Tibial nerve (tissue), 4 donors: ENCODE measurements at regions not wholly inside any gene's neighbourhood (a gene's known extent, or its start where the extent isn't known, plus 50 kb on each side); places are given as distances from the start of the nearest gene placed in this dataset.
"Not testable (repeated sequence)": the region's sequence is repeated elsewhere in the genome, so short reads cannot be mapped to it uniquely, and the experiment has no call there.

Experiments used
- DNase-seq, 2 donors: peaks; one replicate each; pipeline ENCODE4 v3.0.0-alpha.2; 2019; ENCODE audit warnings: low spot score in 2 of 2
- H3K27ac ChIP-seq, 4 donors: fragments of 200-600 bp; sonication (generic) in 3 of 4; one replicate each; pipeline ENCODE4 v1.5.1; 2017 to 2019; ENCODE audit warnings: mild to moderate bottlenecking in 1 of 4
- H3K27me3 ChIP-seq, 2 donors: fragments of 200-600 bp; sonication (generic) in 1 of 2; one replicate each; pipeline versions ENCODE4 v1.5.1 to v1.6.0; 2017 to 2019
- H3K36me3 ChIP-seq, 3 donors: fragments of 200-600 bp; sonication (generic); one replicate each; pipeline ENCODE4 v1.5.1; 2018 to 2019
- H3K4me1 ChIP-seq, 4 donors: fragments of 200-600 bp; sonication (generic) in 3 of 4; one replicate each; pipeline ENCODE4 v1.5.1; 2017 to 2019
- H3K4me3 ChIP-seq, 4 donors: fragments of 200-600 bp; sonication (generic) in 3 of 4; one replicate each; pipeline ENCODE4 v1.5.1; 2017 to 2019; ENCODE audit warnings: mild to moderate bottlenecking in 1 of 4, moderate library complexity in 1 of 4
- H3K9me3 ChIP-seq, 4 donors: fragments of 200-600 bp; sonication (generic) in 3 of 4; one replicate each; pipeline ENCODE4 v1.5.1; 2017 to 2019
- EP300 ChIP-seq, 2 donors: sonication (generic); formaldehyde crosslinking; IDR thresholded peaks; one replicate each; pipeline ENCODE4 v1.6.1; 2017; ENCODE audit warnings: antibody characterized with exemption in 2 of 2, mild to moderate bottlenecking in 1 of 2
- POLR2A ChIP-seq, 2 donors: fragments of 450-650 bp; IDR thresholded peaks; one replicate each; pipeline ENCODE4 v1.6.1; 2017; ENCODE audit warnings: antibody characterized with exemption in 2 of 2, mild to moderate bottlenecking in 2 of 2, moderate library complexity in 2 of 2
- WGBS, 2 donors: methylation state at CpG; one replicate each; pipeline ENCODE4 v1.1.5; 2018; 5-methylcytosine and 5-hydroxymethylcytosine counted together
- TF ChIP-seq, protein P1 (sequence below), 5 experiments: fragments of 200-600 bp in 3 of 5; fragments of 450-650 bp in 2 of 5; sonication (generic) in 3 of 5; IDR thresholded peaks; one replicate each; pipeline ENCODE4 v1.5.1; 2016 to 2019; ENCODE audit warnings: antibody characterized with exemption in 5 of 5, mild to moderate bottlenecking in 3 of 5, moderate library complexity in 2 of 5

DNA sequence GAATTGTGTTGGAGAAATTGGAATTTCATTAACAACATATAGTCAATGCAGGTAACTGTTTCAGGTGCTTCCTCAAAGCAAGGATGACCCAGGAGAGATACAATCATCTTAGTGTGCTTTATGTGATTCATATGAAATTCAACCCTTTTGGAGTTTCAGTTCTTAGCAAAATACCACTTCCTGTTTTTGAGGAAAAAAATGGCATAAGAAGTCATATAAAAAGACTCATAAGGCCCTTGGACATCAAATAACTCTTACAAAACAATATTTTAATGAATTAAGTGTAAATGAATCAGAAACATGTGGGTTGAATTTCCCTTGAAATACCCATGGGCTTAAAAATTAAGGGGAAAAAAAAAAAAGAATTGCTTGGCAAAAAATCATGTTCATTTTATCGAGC, 926.6 kb downstream of the LTN1 start:
- 44 to 47% methylated on average over 1 of the region's 1 CpG for WGBS, 2 donors
- Histone ChIP-seq H3K27ac (no peak overlapping the region), H3K9me3 (no peaks in the 10 kb centered on the region), H3K4me3 (no peak overlapping the region), H3K36me3 (no peaks in the 10 kb centered on the region), H3K27me3 (no peaks in the 10 kb centered on the region), H3K4me1 (peaks cover 0 to 19% (median 7%) of the 10 kb centered on the region in 4 donors)
- DNase-seq, result no peak
- TF ChIP-seq, protein P1, sequence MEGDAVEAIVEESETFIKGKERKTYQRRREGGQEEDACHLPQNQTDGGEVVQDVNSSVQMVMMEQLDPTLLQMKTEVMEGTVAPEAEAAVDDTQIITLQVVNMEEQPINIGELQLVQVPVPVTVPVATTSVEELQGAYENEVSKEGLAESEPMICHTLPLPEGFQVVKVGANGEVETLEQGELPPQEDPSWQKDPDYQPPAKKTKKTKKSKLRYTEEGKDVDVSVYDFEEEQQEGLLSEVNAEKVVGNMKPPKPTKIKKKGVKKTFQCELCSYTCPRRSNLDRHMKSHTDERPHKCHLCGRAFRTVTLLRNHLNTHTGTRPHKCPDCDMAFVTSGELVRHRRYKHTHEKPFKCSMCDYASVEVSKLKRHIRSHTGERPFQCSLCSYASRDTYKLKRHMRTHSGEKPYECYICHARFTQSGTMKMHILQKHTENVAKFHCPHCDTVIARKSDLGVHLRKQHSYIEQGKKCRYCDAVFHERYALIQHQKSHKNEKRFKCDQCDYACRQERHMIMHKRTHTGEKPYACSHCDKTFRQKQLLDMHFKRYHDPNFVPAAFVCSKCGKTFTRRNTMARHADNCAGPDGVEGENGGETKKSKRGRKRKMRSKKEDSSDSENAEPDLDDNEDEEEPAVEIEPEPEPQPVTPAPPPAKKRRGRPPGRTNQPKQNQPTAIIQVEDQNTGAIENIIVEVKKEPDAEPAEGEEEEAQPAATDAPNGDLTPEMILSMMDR (IDR thresholded peaks at IDR 0.05), result no peak
- no peak for TF ChIP-seq POLR2A (IDR thresholded peaks at IDR 0.05)
- TF ChIP-seq EP300 (IDR thresholded peaks at IDR 0.05), result no peak

- Histone ChIP-seq H3K27ac (no peak overlapping the region), H3K4me1 (peaks cover 0 to 13% (median 4%) of the 10 kb centered on the region in 4 donors), H3K4me3 (no peak overlapping the region), H3K36me3 (no peaks in the 10 kb centered on the region), H3K9me3 (no peaks in the 10 kb centered on the region), H3K27me3 (no peaks in the 10 kb centered on the region)
- DNase-seq, result no peak
- WGBS, 2 donors, result 86 to 88% methylated on average over 6 of the region's 6 CpGs
- no peak for TF ChIP-seq POLR2A (IDR thresholded peaks at IDR 0.05)
- TF ChIP-seq, protein P1 (IDR thresholded peaks at IDR 0.05), result no peak
- no peak for TF ChIP-seq EP300 (IDR thresholded peaks at IDR 0.05)
These were observed 929.1 kb downstream of the LTN1 start for GRCh38 chr21:28063241-28064216.

DNA sequence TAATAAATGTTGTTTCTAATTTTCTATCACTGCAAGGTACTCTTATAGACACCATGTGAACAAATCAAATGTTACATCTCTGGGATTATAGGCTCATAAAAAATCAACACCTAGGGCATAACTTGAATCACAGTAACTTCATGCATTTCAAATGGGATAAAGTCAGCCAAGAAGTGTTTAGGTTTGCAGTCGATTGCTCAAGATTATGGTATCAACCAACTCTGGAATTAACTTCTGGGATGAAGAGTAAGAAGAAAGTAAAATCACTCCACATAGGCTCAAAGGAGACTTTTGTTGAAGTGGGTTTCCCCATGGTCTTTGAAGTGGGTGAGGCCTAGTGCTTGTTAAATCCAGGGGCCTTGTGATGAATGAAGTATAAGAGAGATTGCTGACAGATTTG, 939.7 kb downstream of the LTN1 start:
- not testable (repeated sequence) for H3K27me3 ChIP-seq

DNA sequence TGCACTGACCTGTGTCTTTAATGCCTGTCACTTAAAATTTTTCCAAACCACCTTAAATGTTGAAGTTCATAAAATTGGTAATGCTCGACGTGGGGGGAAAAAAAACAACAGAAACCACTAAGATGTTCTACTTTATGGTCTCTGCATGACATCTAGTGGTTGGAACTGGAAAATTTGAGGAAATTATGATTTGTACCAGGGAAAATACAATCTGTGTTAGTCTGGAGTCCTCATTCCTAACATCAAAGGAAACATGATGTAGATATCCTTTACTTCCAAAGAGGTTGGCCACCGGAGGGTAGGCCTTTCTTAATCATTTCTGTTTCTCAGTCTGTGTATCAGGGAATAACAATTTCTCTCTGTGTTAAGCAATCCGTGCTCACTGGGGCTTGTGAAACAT, 941.0 kb downstream of the LTN1 start:
- peak in 1 of 2 donors; percentile 26 for DNase-seq
- peak in 1 of 2 donors; percentile 11 for TF ChIP-seq EP300 (IDR thresholded peaks at IDR 0.05)
- TF ChIP-seq, protein P1 (IDR thresholded peaks at IDR 0.05), result peak; percentile 36 to 87 (median 57)
- H3K27me3 ChIP-seq, H3K4me1 ChIP-seq, H3K4me3 ChIP-seq, H3K9me3 ChIP-seq, H3K36me3 ChIP-seq: not testable (repeated sequence)
- WGBS, 2 donors, result 17% methylated on average over 4 of the region's 4 CpGs
- peak overlapping the region in 1 of 4 donors; percentile 31 for H3K27ac ChIP-seq

More for the DNA sequence above, 939.7 kb downstream of the LTN1 start:
- 53 to 54% methylated on average over 1 of the region's 1 CpG for WGBS, 2 donors
- H3K27ac ChIP-seq, H3K4me3 ChIP-seq, H3K9me3 ChIP-seq, H3K4me1 ChIP-seq, DNase-seq, H3K36me3 ChIP-seq: not testable (repeated sequence)

GRCh38 chr21:28035692-28036091, 957.0 kb downstream of the LTN1 start:
- not testable (repeated sequence) for H3K4me1 ChIP-seq, DNase-seq, H3K36me3 ChIP-seq, H3K27me3 ChIP-seq, H3K4me3 ChIP-seq
- H3K27ac ChIP-seq, result peak overlapping the region in 1 of 4 donors; percentile 56
- peaks cover 0 to 15% (median 2%) of the 10 kb centered on the region in 4 donors for H3K9me3 ChIP-seq

DNA sequence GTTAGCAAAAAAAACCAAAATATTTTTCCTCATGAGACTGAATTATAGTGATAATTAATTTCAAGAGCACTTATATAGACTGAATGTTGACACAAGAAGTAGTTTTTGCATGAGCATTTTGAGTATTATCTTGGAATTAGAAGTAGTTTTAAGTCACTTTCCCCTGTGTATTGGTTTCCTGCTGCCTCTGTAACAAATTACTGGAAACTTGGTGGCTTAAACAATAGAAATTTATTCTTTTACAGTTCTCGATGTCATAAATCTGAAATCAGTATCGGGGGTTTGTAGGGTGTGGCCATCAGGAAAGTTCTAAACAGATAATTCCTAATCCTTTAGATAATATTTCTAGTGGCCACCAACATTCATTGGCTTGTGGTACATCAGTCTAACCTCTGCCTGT, 957.8 kb downstream of the LTN1 start:
- not testable (repeated sequence) for H3K27me3 ChIP-seq, DNase-seq, H3K4me1 ChIP-seq, H3K27ac ChIP-seq, H3K4me3 ChIP-seq, H3K36me3 ChIP-seq
- H3K9me3 ChIP-seq, result peaks cover 0 to 23% (median 2%) of the 10 kb centered on the region in 4 donors
- 84 to 88% methylated on average over 2 of the region's 2 CpGs for WGBS, 2 donors

GRCh38 chr21:28034334-28034733, 958.3 kb downstream of the LTN1 start:
- 69 to 78% methylated on average over 4 of the region's 4 CpGs for WGBS, 2 donors
- Histone ChIP-seq H3K27ac (peak overlapping the region in 1 of 4 donors; percentile 83), H3K9me3 (peaks cover 0 to 27% (median 2%) of the 10 kb centered on the region in 4 donors)
- not testable (repeated sequence) for H3K4me1 ChIP-seq, DNase-seq, H3K27me3 ChIP-seq, H3K36me3 ChIP-seq, H3K4me3 ChIP-seq
